Testis (tissue), 2 donors: ENCODE measurements at regions not wholly inside any gene's neighbourhood (a gene's known extent, or its start where the extent isn't known, plus 50 kb on each side); places are given as distances from the start of the nearest gene placed in this dataset.

Experiments
- CTCF ChIP-seq, 3 experiments: fragments of 450-650 bp in 2 of 3; fragments of 200-600 bp in 1 of 3; sonication (generic) in 1 of 3; IDR thresholded peaks; one replicate each; pipeline ENCODE4 v1.5.1; 2016 to 2019; ENCODE audit warnings: antibody characterized with exemption in 3 of 3, mild to moderate bottlenecking in 2 of 3, moderate library complexity in 1 of 3
- POLR2A ChIP-seq: fragments of 450-650 bp; IDR thresholded peaks from one replicate; pipeline ENCODE4 v1.6.1; 2017; ENCODE audit warnings: antibody characterized with exemption, mild to moderate bottlenecking, moderate library complexity

DNA sequence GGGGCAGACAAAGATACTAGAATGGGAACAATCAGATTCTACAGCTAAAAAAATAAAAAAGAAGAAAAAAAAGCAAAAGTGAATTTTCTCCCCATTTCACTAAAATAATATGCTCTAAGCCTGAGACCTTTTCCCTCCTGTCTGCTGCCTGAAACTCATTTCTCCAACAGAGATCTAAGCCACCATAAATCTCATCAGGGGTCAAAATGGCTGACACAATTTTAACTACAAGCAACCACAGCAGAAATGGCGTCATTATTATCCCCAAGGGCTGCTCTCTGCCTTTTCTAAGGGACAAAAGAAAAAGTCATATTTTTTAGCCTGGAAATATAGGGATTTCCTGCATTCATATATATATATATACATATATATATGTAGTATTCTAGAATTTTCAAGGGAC lies 183.7 kb upstream of the CAMK1G start:
- TF ChIP-seq POLR2A (no peak), CTCF (IDR thresholded peaks at IDR 0.05) (no peak)
